HG02623 (cell line): ENCODE measurements at regions not wholly inside any gene's neighbourhood (a gene's known extent, or its start where the extent isn't known, plus 50 kb on each side); places are given as distances from the start of the nearest gene placed in this dataset.

ENCODE experiments used
- ATAC-seq: cut with Tn5 transposase; IDR thresholded peaks from one replicate; pipeline ENCODE4 v1.9.1; 2021; ENCODE audit warnings: moderate library complexity; ENCODE audit not compliant: unreplicated experiment

DNA sequence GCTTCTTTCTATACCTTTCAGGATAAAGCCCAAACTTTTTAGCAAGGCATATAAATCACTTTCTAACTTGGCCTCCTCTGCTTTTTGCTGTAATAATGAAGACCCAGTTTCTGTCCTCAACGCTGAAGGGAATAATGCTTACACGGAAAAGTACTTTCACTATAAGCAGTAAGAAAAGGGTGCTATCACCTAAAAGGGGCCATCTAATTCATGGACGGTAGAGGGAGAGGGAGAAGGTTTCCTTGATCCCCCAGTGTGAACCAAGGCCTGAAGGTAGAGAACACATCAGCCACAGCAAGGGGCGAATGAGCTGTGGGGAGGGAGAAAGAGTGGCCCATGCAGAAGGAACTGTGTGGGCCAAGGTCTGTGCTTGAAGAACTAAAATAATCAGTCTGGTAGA, 417.7 kb upstream of the CLINT1 start:
- no peak for ATAC-seq

DNA sequence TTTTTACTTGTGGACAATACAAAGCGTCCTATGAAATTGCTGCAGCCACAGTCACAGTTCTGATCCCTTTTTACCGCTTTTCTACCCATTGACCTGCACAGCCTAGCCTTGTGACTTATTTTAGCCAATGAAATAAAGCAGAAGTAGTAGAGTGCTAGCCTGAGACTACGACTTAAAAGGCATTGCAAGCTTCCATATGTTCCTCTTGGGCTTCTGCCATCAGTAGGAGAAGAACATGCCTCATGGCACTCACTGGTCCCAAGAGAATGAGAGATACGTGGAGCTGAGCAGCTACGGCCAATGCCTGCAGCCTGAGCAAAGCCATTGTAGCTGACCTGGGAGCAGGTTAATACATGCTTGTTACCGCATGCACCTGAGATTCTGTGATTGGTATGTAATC, 416.6 kb upstream of the CLINT1 start:
- ATAC-seq, result no peak

DNA sequence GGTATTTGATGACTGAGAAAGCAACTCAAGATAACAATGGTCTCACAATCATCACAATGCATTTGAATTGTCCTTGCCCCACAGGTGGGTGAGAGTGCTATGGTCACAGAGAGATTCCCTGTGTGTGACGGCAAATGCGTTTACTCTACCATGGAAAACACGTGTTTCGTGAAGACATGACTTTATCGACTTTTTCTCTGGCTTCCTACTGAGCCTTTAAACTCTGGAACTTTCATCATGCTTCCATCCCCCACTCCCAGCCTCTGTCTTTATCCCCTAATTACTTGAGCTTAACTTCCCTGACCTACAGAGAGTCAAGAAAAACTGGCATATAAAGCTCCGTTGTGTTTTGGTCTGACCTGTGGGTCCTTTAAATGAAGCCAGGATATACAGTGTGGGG, 414.1 kb upstream of the CLINT1 start:
- no peak for ATAC-seq

- no peak for ATAC-seq
Observed at GRCh38 chr5:158272409-158272808, 413.5 kb upstream of the CLINT1 start.

DNA sequence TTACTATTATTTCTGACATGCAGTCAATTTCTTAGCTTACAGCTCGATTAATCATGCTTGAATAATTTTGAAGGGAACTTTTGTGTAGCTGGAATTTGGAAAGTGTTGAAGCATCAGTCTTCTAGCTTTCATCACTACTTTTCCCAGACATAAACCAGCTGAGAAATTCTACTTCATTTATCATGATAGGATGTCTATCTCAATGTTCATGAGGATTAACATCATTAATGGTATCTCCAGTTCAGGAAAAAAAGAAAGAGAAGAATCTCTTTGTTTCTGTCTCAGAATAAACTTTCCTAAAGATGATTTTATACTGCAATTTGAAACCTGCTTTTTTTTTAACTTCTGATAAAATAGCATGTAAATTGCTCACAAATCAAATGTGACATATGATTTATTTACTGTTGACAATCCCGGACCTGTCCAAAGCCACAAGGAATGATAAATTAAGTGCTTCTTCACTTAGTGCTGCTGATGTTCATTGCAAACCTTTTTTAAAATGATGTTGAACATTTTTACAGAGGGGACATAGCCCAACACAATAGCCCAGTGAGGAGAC, 412.1 kb upstream of the CLINT1 start:
- no peak for ATAC-seq

DNA sequence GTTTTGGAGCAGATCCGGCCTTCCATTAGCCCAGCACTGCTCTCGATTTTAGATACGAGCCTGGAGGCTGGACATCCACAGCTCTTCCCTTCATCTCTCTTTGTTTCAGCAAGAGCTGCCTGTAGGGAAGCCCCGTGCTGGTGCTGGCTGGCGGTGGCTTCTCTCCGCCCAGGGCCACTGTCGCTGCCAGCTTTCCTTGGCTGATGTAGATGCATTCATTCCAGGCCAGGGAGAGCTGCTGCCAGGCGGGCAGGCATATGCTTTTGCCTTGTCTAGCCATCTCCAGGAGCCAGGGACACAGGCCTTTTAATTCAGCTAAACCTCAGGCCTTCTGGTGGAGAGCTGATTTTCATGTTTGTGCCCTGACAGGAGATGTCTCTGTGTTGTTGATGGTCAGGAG, 409.3 kb upstream of the CLINT1 start:
- no peak for ATAC-seq

DNA sequence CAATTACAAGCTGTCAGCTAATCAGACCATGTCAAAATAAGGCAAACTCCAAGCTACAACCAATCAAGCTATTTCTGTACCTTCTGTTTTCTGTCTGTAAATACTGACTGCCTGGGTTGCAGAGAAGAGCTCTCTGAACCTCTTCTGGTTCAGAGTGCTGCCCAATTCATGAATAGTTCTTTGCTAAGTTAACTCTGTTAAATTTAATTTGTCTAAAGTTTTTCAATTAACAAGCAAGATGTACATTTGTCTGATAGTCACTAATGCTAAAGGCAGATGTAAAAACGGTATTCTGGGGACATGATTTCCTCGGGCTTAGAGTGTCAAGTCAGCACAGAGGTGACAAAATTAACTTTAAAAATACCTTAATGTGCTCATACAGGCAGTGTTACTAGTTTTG, 408.3 kb upstream of the CLINT1 start:
- ATAC-seq, result no peak

GRCh38 chr5:158265931-158266700, 407.2 kb upstream of the CLINT1 start:
- no peak for ATAC-seq

DNA sequence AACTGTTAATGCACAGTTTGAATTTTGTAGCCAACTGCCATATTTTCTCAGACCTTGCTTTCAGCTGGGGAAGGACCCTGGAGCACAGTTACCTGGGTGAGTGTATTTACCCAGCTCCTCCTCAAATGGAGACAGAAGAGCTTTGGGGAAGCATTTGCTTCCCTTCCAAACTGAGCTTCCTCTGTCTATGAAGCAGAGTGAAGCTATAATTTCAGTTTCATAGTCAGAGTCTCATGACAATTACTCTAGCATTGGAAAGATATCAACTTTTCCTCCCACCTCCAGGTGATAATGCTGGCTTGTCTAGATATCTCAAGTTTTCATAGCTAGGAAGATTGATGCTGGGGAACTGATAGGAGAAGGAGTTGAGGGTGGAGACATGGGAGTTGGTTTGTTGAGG, 406.4 kb upstream of the CLINT1 start:
- ATAC-seq, result no peak

DNA sequence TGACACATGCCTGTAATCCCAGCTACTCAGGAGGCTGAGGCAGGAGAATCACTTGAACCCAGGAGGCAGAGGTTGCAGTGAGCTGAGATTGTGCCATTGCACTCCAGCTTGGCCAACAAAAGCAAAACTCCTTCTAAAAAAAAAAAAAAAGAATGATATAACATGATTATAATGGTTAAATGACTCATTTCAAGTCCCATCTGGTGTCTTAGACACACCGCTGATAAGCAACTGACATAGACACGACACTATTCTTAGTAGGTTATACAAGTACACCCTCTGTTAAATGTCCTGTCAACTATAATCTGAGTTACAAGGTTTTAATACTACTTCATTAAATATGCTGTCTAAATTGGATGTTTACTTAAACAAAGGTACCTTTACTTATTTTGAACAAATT, 405.3 kb upstream of the CLINT1 start:
- no peak for ATAC-seq

GRCh38 chr5:158261674-158262367, 402.9 kb upstream of the CLINT1 start:
- ATAC-seq, result no peak

DNA sequence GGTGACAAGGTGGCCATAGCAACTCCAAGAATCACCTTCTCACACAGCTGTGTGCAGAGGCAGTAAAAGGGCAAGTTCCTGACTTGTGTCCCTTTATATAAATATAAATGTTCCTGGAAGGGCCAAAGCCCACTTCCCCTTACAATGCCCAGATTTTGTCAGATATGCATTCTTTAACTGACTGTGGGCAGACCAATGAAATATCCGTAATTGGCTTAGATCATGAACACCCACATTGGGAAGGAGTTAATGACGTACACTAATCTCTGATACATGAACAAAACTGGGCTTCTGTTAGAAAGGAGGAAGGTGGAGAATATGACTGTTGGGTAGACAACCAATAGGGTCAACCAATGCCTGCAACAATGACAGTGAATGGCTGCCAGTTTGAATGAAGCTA, 397.2 kb upstream of the CLINT1 start:
- ATAC-seq, result no peak

- ATAC-seq, result no peak
Observed at GRCh38 chr5:158255609-158256008, 396.7 kb upstream of the CLINT1 start.

GRCh38 chr5:158246661-158247060, 387.7 kb upstream of the CLINT1 start:
- ATAC-seq, result no peak

- ATAC-seq, result no peak
Observed at GRCh38 chr5:158245513-158245912, 386.6 kb upstream of the CLINT1 start.

DNA sequence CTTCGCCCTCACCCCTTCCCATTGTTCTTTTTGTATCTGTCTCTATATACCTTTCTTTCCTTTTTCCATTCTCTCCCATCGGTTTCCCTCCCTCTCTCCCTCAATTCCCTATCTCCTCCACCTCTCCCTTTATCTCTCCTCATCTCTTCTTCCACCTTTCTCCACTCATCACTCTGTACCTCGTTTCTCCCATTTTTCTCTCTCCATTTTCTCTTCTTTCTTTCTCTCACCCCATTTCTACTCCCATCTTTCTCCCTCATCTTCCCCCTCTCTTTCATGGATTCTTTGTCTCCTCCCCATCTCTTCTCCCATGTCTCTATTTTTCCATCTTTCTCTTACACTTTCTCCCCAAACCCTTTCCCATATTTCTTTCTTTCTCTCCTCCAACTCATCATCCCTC, 385.9 kb upstream of the CLINT1 start:
- ATAC-seq, result no peak

GRCh38 chr5:158236511-158237335, 377.8 kb upstream of the CLINT1 start:
- ATAC-seq, result no peak

DNA sequence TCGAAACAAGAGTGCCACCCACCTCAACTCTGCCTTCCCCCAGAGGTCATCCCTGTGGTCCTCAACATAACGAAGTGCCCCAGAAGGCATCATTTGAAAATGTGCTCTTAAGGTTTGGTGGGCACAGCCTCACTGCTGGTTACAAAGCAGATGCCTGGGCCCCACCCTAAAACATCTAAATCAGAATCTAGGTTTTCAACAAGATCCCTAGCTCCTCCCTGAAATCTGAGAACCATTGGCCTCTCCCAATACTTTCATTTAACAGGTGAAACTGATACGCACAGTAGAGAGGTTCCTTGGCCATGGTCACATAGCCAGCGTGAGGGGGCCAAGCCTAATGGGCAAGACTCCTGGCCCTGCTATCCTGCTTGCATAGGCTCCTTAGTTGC, 376.2 kb upstream of the CLINT1 start:
- ATAC-seq, result no peak

DNA sequence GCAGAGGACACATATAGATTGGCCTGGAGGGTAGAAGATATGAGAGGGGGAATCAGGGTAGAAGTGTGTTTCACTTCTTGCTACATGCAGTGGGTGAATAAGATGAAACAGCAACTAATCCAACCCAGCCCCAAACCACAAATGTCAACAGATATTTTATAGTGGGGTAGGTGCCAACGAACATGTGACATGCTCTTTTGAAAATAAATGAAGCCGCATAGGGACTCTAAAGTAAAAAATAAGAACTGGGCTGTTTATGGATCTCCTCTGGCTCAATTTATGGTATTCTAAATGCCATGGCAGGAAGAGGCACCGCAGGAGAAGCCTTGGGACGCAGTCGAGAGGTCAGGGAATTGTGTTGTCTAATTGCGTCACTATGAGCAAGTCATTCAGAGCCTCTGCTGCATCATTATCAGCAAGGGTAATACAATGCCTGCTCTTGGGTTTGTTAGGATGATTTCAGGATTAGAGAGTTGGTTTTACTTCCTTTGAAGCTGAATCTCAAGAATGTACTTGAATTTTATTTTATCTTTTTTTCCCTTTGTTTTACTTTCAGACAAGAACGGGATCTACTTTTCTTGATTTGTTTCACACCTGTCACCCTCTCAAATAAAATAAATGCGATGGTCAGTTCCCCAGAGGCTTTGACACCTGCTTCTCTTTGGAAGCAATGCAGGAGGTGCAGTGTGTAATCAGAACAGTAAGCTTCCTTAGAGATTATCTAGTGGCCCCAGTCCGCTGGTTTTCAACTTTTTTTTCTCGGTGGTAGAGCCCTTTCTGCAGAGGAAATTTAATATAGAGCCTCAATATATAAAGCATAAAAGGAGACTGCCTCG, 375.6 kb upstream of the CLINT1 start:
- ATAC-seq, result no peak

DNA sequence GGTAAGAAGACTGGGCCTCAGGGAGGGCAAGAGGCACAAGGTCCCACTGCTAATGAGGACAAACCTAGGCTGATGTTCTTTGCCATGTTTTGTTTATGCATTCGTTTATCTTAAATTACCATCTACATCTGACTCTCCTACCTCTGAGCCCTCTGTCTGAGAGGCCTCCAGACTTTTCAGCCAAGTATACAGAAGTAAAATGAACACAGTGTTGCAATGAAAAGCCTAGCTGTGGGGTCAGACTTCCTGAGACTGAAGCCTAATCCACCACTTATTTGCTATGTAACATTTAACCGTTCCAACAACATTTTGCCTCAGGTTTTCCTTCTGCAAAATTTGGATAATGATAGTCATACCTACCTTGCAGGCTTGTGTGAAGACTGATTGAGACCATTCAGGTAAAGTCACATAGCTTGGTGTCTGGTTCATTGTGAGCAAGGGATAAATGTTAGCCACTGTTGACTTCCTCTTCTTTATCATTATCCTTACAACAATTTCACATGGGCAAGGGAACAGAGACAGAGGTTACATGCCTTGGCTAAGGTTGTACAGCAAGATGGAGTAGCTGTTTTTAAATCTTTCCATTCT, 374.9 kb upstream of the CLINT1 start:
- ATAC-seq, result no peak
